OCI-LY1 (cell line): ENCODE measurements at regions not wholly inside any gene's neighbourhood (a gene's known extent, or its start where the extent isn't known, plus 50 kb on each side); places are given as distances from the start of the nearest gene placed in this dataset.

ENCODE experiments used
- H2AFZ ChIP-seq: fragments of 200-600 bp; sonication (generic), shearing (Covaris generic); 2 replicates; pipeline ENCODE4 v1.6.0; 2014; ENCODE audit warnings: antibody characterized with exemption, mild to moderate bottlenecking, low read length
- H3F3A ChIP-seq: fragments of 200-600 bp; sonication (generic), shearing (Covaris generic); 2 replicates; pipeline ENCODE4 v1.6.0; 2014; ENCODE audit warnings: mild to moderate bottlenecking, antibody characterized with exemption, low read length, moderate library complexity; ENCODE audit not compliant: insufficient read depth
- H3K27ac ChIP-seq: fragments of 200-600 bp; sonication (generic); 2 replicates; pipeline ENCODE4 v1.5.1; 2014; ENCODE audit warnings: low read length, mixed run types, mild to moderate bottlenecking, low read depth; ENCODE audit not compliant: poor library complexity, severe bottlenecking
- H3K27me3 ChIP-seq: fragments of 200-600 bp; sonication (generic); 2 replicates; pipeline ENCODE4 v1.6.0; 2014; ENCODE audit warnings: antibody characterized with exemption, mild to moderate bottlenecking, low read length, moderate library complexity; ENCODE audit not compliant: insufficient read depth
- H3K36me3 ChIP-seq: fragments of 200-600 bp; sonication (generic); 2 replicates; pipeline ENCODE4 v1.6.1; 2014; ENCODE audit warnings: mild to moderate bottlenecking, antibody characterized with exemption, low read length, moderate library complexity, mixed read lengths; ENCODE audit not compliant: insufficient read depth
- H3K4me1 ChIP-seq: fragments of 200-600 bp; sonication (generic); 2 replicates; pipeline ENCODE4 v1.5.1; 2014; ENCODE audit warnings: mild to moderate bottlenecking, low read length, moderate library complexity; ENCODE audit not compliant: insufficient read depth, severe bottlenecking
- H3K4me2 ChIP-seq: fragments of 200-600 bp; sonication (generic), shearing (Covaris generic); 2 replicates; pipeline ENCODE4 v1.6.1; 2014; ENCODE audit warnings: low read length
- H3K4me3 ChIP-seq: fragments of 200-600 bp; sonication (generic); 2 replicates; pipeline ENCODE4 v1.5.1; 2014; ENCODE audit warnings: low read length, low read depth, mild to moderate bottlenecking, mixed read lengths; ENCODE audit not compliant: poor library complexity, severe bottlenecking
- H3K79me2 ChIP-seq: fragments of 200-600 bp; shearing (Covaris generic); 2 replicates; pipeline ENCODE4 v1.6.1; 2016; ENCODE audit warnings: mixed run types, low read length, mixed read lengths; ENCODE audit not compliant: insufficient read depth
- H3K9ac ChIP-seq: fragments of 200-600 bp; sonication (generic), shearing (Covaris generic); 2 replicates; pipeline ENCODE4 v1.6.1; 2014; ENCODE audit warnings: mild to moderate bottlenecking, low read length, mixed read lengths
- H3K9me2 ChIP-seq: fragments of 200-600 bp; sonication (generic), shearing (Covaris generic); 2 replicates; pipeline ENCODE4 v1.6.1; 2014; ENCODE audit warnings: low read depth, mild to moderate bottlenecking, low read length, mixed read lengths
- H3K9me3 ChIP-seq: fragments of 200-600 bp; shearing (Covaris generic); 2 replicates; pipeline ENCODE4 v1.6.1; 2014; ENCODE audit warnings: low read length, mixed read lengths
- H4K20me1 ChIP-seq: fragments of 200-600 bp; sonication (generic), shearing (Covaris generic); 2 replicates; pipeline ENCODE4 v1.6.0; 2016; ENCODE audit warnings: mild to moderate bottlenecking, low read length; ENCODE audit not compliant: insufficient read depth
- EZH2 ChIP-seq: fragments of 200-600 bp; sonication (generic), shearing (Covaris generic); IDR thresholded peaks from 2 replicates; pipeline ENCODE4 v1.8.0; 2017; ENCODE audit warnings: borderline replicate concordance, mixed run types, mild to moderate bottlenecking, antibody characterized with exemption, low read length, moderate library complexity, mixed read lengths
- TF ChIP-seq, protein P1 (sequence below): fragments of 200-600 bp; sonication (generic), shearing (Covaris generic); IDR thresholded peaks from 2 replicates; pipeline ENCODE4 v1.5.1; 2017; ENCODE audit warnings: mild to moderate bottlenecking, antibody characterized with exemption, low read length, moderate library complexity, mixed read lengths

DNA sequence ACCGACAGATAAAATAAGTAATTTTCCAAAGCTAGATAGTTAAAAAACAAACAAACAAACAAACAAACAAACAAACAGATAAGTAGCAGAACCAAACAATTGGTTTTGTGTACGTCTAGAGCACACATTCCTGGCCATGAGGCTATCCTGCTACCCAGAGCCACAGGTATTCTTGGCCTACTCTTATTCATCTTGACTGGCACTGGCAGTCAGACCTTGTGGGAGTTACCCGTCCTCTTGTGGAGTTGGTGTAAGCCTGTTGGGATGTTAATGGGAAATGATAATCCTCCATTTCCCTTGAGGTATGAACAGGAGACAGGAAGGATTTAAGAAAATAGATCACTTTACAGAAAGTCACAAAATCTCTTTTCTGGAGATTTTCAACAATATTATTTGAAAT, 142.4 kb upstream of the MEOX2 start:
- Histone ChIP-seq H3K4me1 (no peaks in the 10 kb centered on the region), H4K20me1 (no peaks in the 10 kb centered on the region), H3F3A (no peaks in the 10 kb centered on the region), H3K9ac (no peak overlapping the region), H3K79me2 (no peaks in the 10 kb centered on the region), H3K4me2 (no peak overlapping the region), H3K9me2 (no peaks in the 10 kb centered on the region), H3K9me3 (no peaks in the 10 kb centered on the region), H3K27me3 (no peaks in the 10 kb centered on the region), H3K36me3 (no peaks in the 10 kb centered on the region), H2AFZ (no peak overlapping the region), H3K27ac (no peak overlapping the region), H3K4me3 (no peak overlapping the region)
- TF ChIP-seq, protein P1, sequence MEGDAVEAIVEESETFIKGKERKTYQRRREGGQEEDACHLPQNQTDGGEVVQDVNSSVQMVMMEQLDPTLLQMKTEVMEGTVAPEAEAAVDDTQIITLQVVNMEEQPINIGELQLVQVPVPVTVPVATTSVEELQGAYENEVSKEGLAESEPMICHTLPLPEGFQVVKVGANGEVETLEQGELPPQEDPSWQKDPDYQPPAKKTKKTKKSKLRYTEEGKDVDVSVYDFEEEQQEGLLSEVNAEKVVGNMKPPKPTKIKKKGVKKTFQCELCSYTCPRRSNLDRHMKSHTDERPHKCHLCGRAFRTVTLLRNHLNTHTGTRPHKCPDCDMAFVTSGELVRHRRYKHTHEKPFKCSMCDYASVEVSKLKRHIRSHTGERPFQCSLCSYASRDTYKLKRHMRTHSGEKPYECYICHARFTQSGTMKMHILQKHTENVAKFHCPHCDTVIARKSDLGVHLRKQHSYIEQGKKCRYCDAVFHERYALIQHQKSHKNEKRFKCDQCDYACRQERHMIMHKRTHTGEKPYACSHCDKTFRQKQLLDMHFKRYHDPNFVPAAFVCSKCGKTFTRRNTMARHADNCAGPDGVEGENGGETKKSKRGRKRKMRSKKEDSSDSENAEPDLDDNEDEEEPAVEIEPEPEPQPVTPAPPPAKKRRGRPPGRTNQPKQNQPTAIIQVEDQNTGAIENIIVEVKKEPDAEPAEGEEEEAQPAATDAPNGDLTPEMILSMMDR, result no peak
- TF ChIP-seq EZH2, result no peak

DNA sequence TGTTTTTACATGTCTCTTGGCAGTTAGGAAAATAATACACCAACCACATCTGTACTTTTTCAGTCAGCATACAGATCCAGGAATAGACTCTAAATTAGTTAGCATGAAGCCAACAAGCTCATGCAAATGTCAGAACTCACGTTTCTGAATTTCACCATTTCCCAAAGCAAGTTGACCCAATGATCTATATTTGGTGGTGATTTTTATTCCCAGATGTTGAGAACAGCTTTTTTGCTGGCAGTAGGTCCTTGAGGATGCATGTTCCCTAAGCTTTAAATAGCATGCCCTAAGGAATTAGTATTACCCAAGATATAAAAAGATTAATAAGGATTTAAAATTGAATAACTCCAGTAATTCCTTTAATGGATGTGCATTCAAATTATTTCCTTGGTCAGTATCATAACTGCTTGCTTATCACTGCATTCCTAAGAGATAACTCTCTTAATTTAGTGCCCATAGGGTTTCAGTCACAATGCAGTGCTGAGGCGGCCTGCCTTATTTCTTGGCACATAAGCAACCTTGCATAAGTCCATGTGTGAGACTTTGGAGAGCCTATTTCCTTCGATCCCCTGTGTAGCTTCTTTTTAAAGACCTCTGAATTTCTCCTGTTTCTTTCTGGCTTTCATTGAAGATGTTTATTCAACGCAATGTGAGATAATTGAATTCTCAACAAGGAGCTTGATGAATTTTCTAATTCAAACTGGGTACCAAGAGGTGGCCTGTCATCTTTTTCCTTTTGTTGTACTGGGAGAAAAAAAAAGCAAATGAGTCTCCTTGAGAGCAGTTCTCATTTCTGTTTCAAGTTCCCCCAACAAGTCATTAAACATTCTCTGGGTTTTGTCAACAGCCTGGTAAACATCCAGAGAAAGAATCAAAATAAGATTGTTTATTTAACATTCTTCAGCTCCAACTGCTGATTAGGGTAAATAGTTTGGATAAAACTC, 135.3 kb upstream of the MEOX2 start:
- TF ChIP-seq EZH2, result no peak
- TF ChIP-seq, protein P1, result no peak
- Histone ChIP-seq H3K4me1 (no peaks in the 10 kb centered on the region), H3K27me3 (no peaks in the 10 kb centered on the region), H3K9me3 (no peaks in the 10 kb centered on the region), H3K4me3 (no peak overlapping the region), H3K4me2 (no peak overlapping the region), H3F3A (no peaks in the 10 kb centered on the region), H3K9ac (no peak overlapping the region), H3K36me3 (no peaks in the 10 kb centered on the region), H3K79me2 (no peaks in the 10 kb centered on the region), H3K9me2 (no peaks in the 10 kb centered on the region), H2AFZ (no peak overlapping the region), H3K27ac (no peak overlapping the region), H4K20me1 (no peaks in the 10 kb centered on the region)

DNA sequence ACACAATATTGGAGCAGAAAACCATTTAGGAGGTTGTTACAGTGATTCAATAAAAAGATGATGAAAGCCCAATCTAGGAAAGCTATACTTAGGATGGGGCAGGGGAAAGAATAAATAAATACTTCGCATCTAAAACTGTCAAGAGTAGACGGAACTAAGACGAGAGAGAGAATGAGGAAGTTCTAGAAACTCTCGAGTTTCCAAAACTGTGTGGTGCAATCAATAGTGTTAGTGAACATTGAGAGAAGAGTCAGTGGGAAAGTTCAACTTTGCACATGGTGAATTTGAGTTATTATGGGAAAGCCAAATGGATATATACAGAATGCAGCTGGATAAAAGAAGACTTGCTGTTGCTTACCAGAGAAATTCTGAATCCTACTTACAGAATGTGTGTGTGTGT, 133.8 kb upstream of the MEOX2 start:
- Histone ChIP-seq H3K9me3 (no peaks in the 10 kb centered on the region), H2AFZ (no peak overlapping the region), H3K79me2 (no peaks in the 10 kb centered on the region), H3K27ac (no peak overlapping the region), H3K9me2 (no peaks in the 10 kb centered on the region), H3F3A (no peaks in the 10 kb centered on the region), H3K27me3 (no peaks in the 10 kb centered on the region), H4K20me1 (no peaks in the 10 kb centered on the region), H3K36me3 (no peaks in the 10 kb centered on the region), H3K4me2 (no peak overlapping the region), H3K9ac (no peak overlapping the region), H3K4me1 (no peaks in the 10 kb centered on the region), H3K4me3 (no peak overlapping the region)
- TF ChIP-seq, protein P1, result no peak
- no peak for TF ChIP-seq EZH2
